IMR-90 (cell line): ENCODE measurements at regions not wholly inside any gene's neighbourhood (a gene's known extent, or its start where the extent isn't known, plus 50 kb on each side); places are given as distances from the start of the nearest gene placed in this dataset.

Experiments
- ATAC-seq: fragments of 200-7000 bp; cut with Tn5 transposase; 2 replicates; pipeline ENCODE4 v1.9.1; 2020; ENCODE audit warnings: low read depth, mild to moderate bottlenecking, moderate library complexity
- BruUV-seq: library from RNA; stranded (reverse); fragments of 400-500 nt; replicated peaks from 2 replicates; lab custom pipeline; 2021; lab: Mats Ljungman, UMichigan
- CTCF ChIA-PET: fragments of 300-600 bp; formaldehyde crosslinking; extraction: SDS; loops from one replicate; lab custom pipeline; 2021; ENCODE audit warnings: antibody characterized with exemption; lab: Yijun Ruan, JAX
- POLR2A ChIA-PET: fragments of 300-600 bp; sonication (Branson Sonifier 250); formaldehyde crosslinking; loops from one replicate; lab custom pipeline; 2022; ENCODE audit warnings: antibody characterized with exemption; ENCODE audit not compliant: unreplicated experiment; lab: Charles Lee
- DNase-seq: peaks from one replicate; pipeline ENCODE4 v3.0.0; 2013
- H2AFZ ChIP-seq: replicated peaks from 2 replicates; pipeline ENCODE3; 2013; ENCODE audit warnings: low read length, mild to moderate bottlenecking; ENCODE audit not compliant: poor library complexity
- H2AK5ac ChIP-seq: 2 replicates; pipeline ENCODE4 v1.6.1; 2013; ENCODE audit warnings: low read depth, low read length, inconsistent platforms
- H2AK9ac ChIP-seq: replicated peaks from 2 replicates; pipeline ENCODE3; 2013; ENCODE audit warnings: mild to moderate bottlenecking, low read depth, low read length, moderate library complexity; ENCODE audit not compliant: poor library complexity
- H2BK120ac ChIP-seq: 2 replicates; pipeline ENCODE4 v1.6.1; 2013; ENCODE audit warnings: low read depth, low read length, inconsistent platforms
- H2BK15ac ChIP-seq: 3 replicates; pipeline ENCODE4 v1.6.1; 2013; ENCODE audit warnings: low read depth, low read length, inconsistent platforms
- H2BK20ac ChIP-seq: 2 replicates; pipeline ENCODE4 v1.6.1; 2013; ENCODE audit warnings: low read depth, mild to moderate bottlenecking, inconsistent platforms, low read length, moderate library complexity
- H2BK5ac ChIP-seq: 2 replicates; pipeline ENCODE4 v1.6.1; 2013; ENCODE audit warnings: mild to moderate bottlenecking, low read depth, low read length, inconsistent platforms; ENCODE audit not compliant: poor library complexity, severe bottlenecking
- H3K14ac ChIP-seq: replicated peaks from 2 replicates; pipeline ENCODE4 v1.6.1; 2013; ENCODE audit warnings: low read depth, low read length, inconsistent platforms
- H3K18ac ChIP-seq: 2 replicates; pipeline ENCODE4 v1.6.1; 2013; ENCODE audit warnings: low read depth, low read length, control low read depth
- H3K23ac ChIP-seq: 2 replicates; pipeline ENCODE4 v1.6.1; 2013; ENCODE audit warnings: low read depth, low read length, inconsistent platforms
- H3K27ac ChIP-seq: 2 replicates; pipeline ENCODE4 v1.5.1; 2013; ENCODE audit warnings: mild to moderate bottlenecking, control low read depth, low read length; ENCODE audit not compliant: insufficient read depth
- H3K27me3 ChIP-seq: 2 replicates; pipeline ENCODE4 v1.6.1; 2013; ENCODE audit warnings: low read length; ENCODE audit not compliant: control insufficient read depth, insufficient read depth
- H3K36me3 ChIP-seq: 2 replicates; pipeline ENCODE4 v1.6.1; 2013; ENCODE audit warnings: low read length, mixed read lengths; ENCODE audit not compliant: control insufficient read depth, insufficient read depth
- H3K4ac ChIP-seq: 2 replicates; pipeline ENCODE4 v1.6.1; 2013; ENCODE audit warnings: low read depth, low read length, inconsistent platforms
- H3K4me1 ChIP-seq: 2 replicates; pipeline ENCODE4 v1.6.1; 2013; ENCODE audit warnings: low read length, mixed read lengths; ENCODE audit not compliant: control insufficient read depth, insufficient read depth
- H3K4me2 ChIP-seq: 2 replicates; pipeline ENCODE4 v1.6.1; 2013; ENCODE audit warnings: low read depth, mild to moderate bottlenecking, control low read depth, low read length, moderate library complexity
- H3K4me3 ChIP-seq: 2 replicates; pipeline ENCODE4 v1.5.1; 2013; ENCODE audit warnings: low read depth, mild to moderate bottlenecking, control low read depth, low read length, moderate library complexity; ENCODE audit not compliant: insufficient read depth
- H3K56ac ChIP-seq: 2 replicates; pipeline ENCODE4 v1.6.1; 2013; ENCODE audit warnings: low read length, inconsistent platforms; ENCODE audit not compliant: insufficient read depth; ENCODE audit errors: extremely low read depth
- H3K79me1 ChIP-seq, 2 experiments: 2 replicates each; pipeline ENCODE4 v1.6.1; 2013; ENCODE audit warnings: low read length in 2 of 2, inconsistent platforms in 1 of 2, low read depth in 1 of 2
- H3K9ac ChIP-seq: 2 replicates; pipeline ENCODE4 v1.6.1; 2013; ENCODE audit warnings: low read depth, low read length, control low read depth
- H3K9me1 ChIP-seq: 2 replicates; pipeline ENCODE4 v1.6.1; 2013; ENCODE audit warnings: low read length, inconsistent platforms; ENCODE audit not compliant: insufficient read depth
- H3K9me3 ChIP-seq: 2 replicates; pipeline ENCODE4 v1.6.1; 2013; ENCODE audit warnings: low read length; ENCODE audit not compliant: control insufficient read depth, insufficient read depth
- H4K20me1 ChIP-seq: 2 replicates; pipeline ENCODE4 v1.6.1; 2013; ENCODE audit warnings: low read length, inconsistent platforms; ENCODE audit not compliant: insufficient read depth
- H4K5ac ChIP-seq: 2 replicates; pipeline ENCODE4 v1.6.1; 2013; ENCODE audit warnings: mild to moderate bottlenecking, low read depth, low read length, control low read depth
- H4K8ac ChIP-seq, 2 experiments: 2 replicates each; pipeline ENCODE4 v1.6.1; 2013; ENCODE audit warnings: low read depth in 2 of 2, low read length in 2 of 2, control low read depth in 1 of 2, inconsistent platforms in 1 of 2
- H4K91ac ChIP-seq: 2 replicates; pipeline ENCODE4 v1.6.1; 2013; ENCODE audit warnings: low read depth, low read length, inconsistent platforms; ENCODE audit not compliant: insufficient read depth
- BHLHE40 ChIP-seq: fragments of 150-350 bp; IDR thresholded peaks from 2 replicates; pipeline ENCODE4 v1.6.1; 2016; ENCODE audit warnings: mild to moderate bottlenecking, low read depth, low read length
- CHD1 ChIP-seq: IDR thresholded peaks from 2 replicates; pipeline ENCODE4 v1.6.1; 2012; ENCODE audit warnings: low read depth, low read length, improper control_type of control experiment
- ELK1 ChIP-seq: fragments of 150-350 bp; IDR thresholded peaks from 2 replicates; pipeline ENCODE4 v1.6.1; 2016; ENCODE audit warnings: low read depth, mild to moderate bottlenecking, low read length, moderate library complexity, borderline replicate concordance
- MXI1 ChIP-seq: IDR thresholded peaks from 2 replicates; pipeline ENCODE4 v1.6.1; 2012; ENCODE audit warnings: low read depth, mild to moderate bottlenecking, low read length, moderate library complexity, borderline replicate concordance
- NFE2L2 ChIP-seq: fragments of 150-350 bp; IDR thresholded peaks from 2 replicates; pipeline ENCODE4 v1.6.1; 2016; ENCODE audit warnings: low read depth, mild to moderate bottlenecking, low read length
- POLR2A ChIP-seq: IDR thresholded peaks from 2 replicates; pipeline ENCODE4 v1.6.1; 2012; ENCODE audit warnings: mild to moderate bottlenecking, low read depth, low read length
- RCOR1 ChIP-seq: IDR thresholded peaks from 2 replicates; pipeline ENCODE4 v1.6.1; 2012; ENCODE audit warnings: mild to moderate bottlenecking, low read length, improper control_type of control experiment; ENCODE audit not compliant: insufficient replicate concordance
- SMC3 ChIP-seq: fragments of 150-350 bp; IDR thresholded peaks from 2 replicates; pipeline ENCODE4 v1.6.1; 2016; ENCODE audit warnings: low read depth, mild to moderate bottlenecking, antibody characterized with exemption, low read length, moderate library complexity
- USF2 ChIP-seq: fragments of 150-350 bp; IDR thresholded peaks from 2 replicates; pipeline ENCODE4 v1.6.1; 2017; ENCODE audit warnings: mild to moderate bottlenecking, antibody characterized with exemption, low read length, low read depth
- WGBS, 2 experiments: methylation state at CpG; one replicate each; pipeline versions ENCODE4 v1.1.5 to v1.1.7; 2013; ENCODE audit warnings: missing lambda C conversion rate in 2 of 2; ENCODE audit not compliant: insufficient read length in 1 of 2; ENCODE audit errors: extremely low coverage in 2 of 2; 5-methylcytosine and 5-hydroxymethylcytosine counted together
- dilution Hi-C: fragments of 300-500 bp; cut with HindIII; formaldehyde crosslinking; loops from one replicate; pipeline ENCODE4 v1.14.3; 2018; ENCODE audit warnings: low sequenced_read_pairs; ENCODE audit not compliant: unreplicated experiment
- in situ Hi-C: fragments of 300-500 bp; cut with MboI; formaldehyde crosslinking; loops from 3 replicates; pipeline ENCODE4 v1.14.3; 2019; ENCODE audit warnings: low sequenced_read_pairs, inconsistent platforms, mixed read lengths
- intact Hi-C: fragments of 100-400 bp; cut with micrococcal nuclease; formaldehyde crosslinking; loops from 2 replicates; pipeline ENCODE4 v1.10.0; 2022

GRCh38 chr20:20992686-20993360 is 113.3 kb downstream of the LINC00237 start:
- Histone ChIP-seq H3K4me3 (no peak overlapping the region), H3K23ac (no peak overlapping the region), H4K8ac (no peak overlapping the region), H3K36me3 (no peaks in the 10 kb centered on the region), H2AK9ac (no peak overlapping the region), H3K4me1 (no peaks in the 10 kb centered on the region), H2BK5ac (no peak overlapping the region), H4K20me1 (no peaks in the 10 kb centered on the region), H3K56ac (no peak overlapping the region), H3K9me3 (peaks cover 6% of the 10 kb centered on the region; the same call in 1 of the 2 replicates), H3K4me2 (no peak overlapping the region), H3K9ac (no peak overlapping the region), H2BK20ac (no peak overlapping the region), H3K27ac (no peak overlapping the region), H3K18ac (no peak overlapping the region), H2AK5ac (no peak overlapping the region), H2AFZ (no peak overlapping the region), H3K9me1 (no peaks in the 10 kb centered on the region), H2BK15ac (no peak overlapping the region), H3K27me3 (no peaks in the 10 kb centered on the region), H4K5ac (no peak overlapping the region), H3K14ac (no peak overlapping the region), H2BK120ac (no peak overlapping the region), H3K79me1 (no peaks in the 10 kb centered on the region), H3K4ac (no peak overlapping the region), H4K91ac (no peak overlapping the region)
- ATAC-seq (no peak), DNase-seq (no peak)
- 33% methylated on average over 1 of the region's 15 CpGs; no CpG with 5 or more reads in 1 of the 2 experiments for WGBS, 2 experiments
- TF ChIP-seq SMC3 (no peak), USF2 (no peak), ELK1 (no peak), BHLHE40 (no peak), RCOR1 (no peak), MXI1 (no peak), NFE2L2 (no peak), POLR2A (no peak), CHD1 (no peak)
- ChIA-PET CTCF (no interaction called here), POLR2A (no interaction called here)
- dilution Hi-C loops (no loop called here), in situ Hi-C loops (no loop called here), intact Hi-C loops (no loop called here)
- no TSS peak for BruUV-seq
